SU-DHL-6 (cell line): ENCODE measurements at regions not wholly inside any gene's neighbourhood (a gene's known extent, or its start where the extent isn't known, plus 50 kb on each side); places are given as distances from the start of the nearest gene placed in this dataset.

Source experiments
- H2AFZ ChIP-seq: fragments of 200-600 bp; sonication (generic); 2 replicates; pipeline ENCODE4 v1.6.1; 2014; ENCODE audit warnings: low read depth, mild to moderate bottlenecking, moderate library complexity, mixed read lengths, antibody characterized with exemption, low read length; ENCODE audit not compliant: severe bottlenecking
- H3F3A ChIP-seq: fragments of 200-600 bp; shearing (Covaris generic); 2 replicates; pipeline ENCODE4 v1.6.0; 2016; ENCODE audit warnings: antibody characterized with exemption, mild to moderate bottlenecking; ENCODE audit not compliant: insufficient read depth
- H3K27ac ChIP-seq: fragments of 200-600 bp; sonication (generic); 2 replicates; pipeline ENCODE4 v1.5.1; 2016; ENCODE audit warnings: low read depth, mild to moderate bottlenecking, low read length, moderate library complexity, mixed read lengths
- H3K27me3 ChIP-seq: fragments of 200-600 bp; sonication (generic), shearing (Covaris generic); 2 replicates; pipeline ENCODE4 v1.6.0; 2014; ENCODE audit warnings: mild to moderate bottlenecking, low read length
- H3K36me3 ChIP-seq: fragments of 200-600 bp; sonication (generic); 2 replicates; pipeline ENCODE4 v1.6.1; 2014; ENCODE audit warnings: mild to moderate bottlenecking, low read length, mixed read lengths
- H3K4me2 ChIP-seq: fragments of 300-600, 200-600 bp; shearing (Covaris generic), sonication (generic); 2 replicates; pipeline ENCODE4 v1.6.0; 2014; ENCODE audit warnings: low read length, low read depth, mild to moderate bottlenecking; ENCODE audit not compliant: poor library complexity, severe bottlenecking
- H3K4me3 ChIP-seq: fragments of 200-600 bp; sonication (generic); 2 replicates; pipeline ENCODE4 v1.5.1; 2014; ENCODE audit warnings: antibody characterized with exemption, low read length, mild to moderate bottlenecking, mixed read lengths; ENCODE audit not compliant: insufficient read depth, poor library complexity, severe bottlenecking
- H3K79me2 ChIP-seq: fragments of 200-600 bp; sonication (generic); 2 replicates; pipeline ENCODE4 v1.6.1; 2014; ENCODE audit warnings: mild to moderate bottlenecking, low read length, moderate library complexity; ENCODE audit not compliant: insufficient read depth
- H3K9ac ChIP-seq: fragments of 200-600 bp; sonication (generic); 2 replicates; pipeline ENCODE4 v1.7.0; 2014; ENCODE audit warnings: mild to moderate bottlenecking, low read length
- H3K9me2 ChIP-seq: fragments of 200-600 bp; sonication (generic); replicated peaks from 2 replicates; pipeline ENCODE4 v1.6.1; 2014; ENCODE audit warnings: low read length; ENCODE audit not compliant: insufficient read depth
- H3K9me3 ChIP-seq: fragments of 200-600 bp; sonication (generic); 2 replicates; pipeline ENCODE4 v1.6.1; 2014; ENCODE audit warnings: low read length, mixed read lengths; ENCODE audit not compliant: insufficient read depth
- H4K20me1 ChIP-seq: fragments of 200-600 bp; sonication (generic); 2 replicates; pipeline ENCODE4 v1.6.1; 2014; ENCODE audit warnings: low read depth, mild to moderate bottlenecking, antibody characterized with exemption, low read length, moderate library complexity, mixed read lengths
- CTCF ChIP-seq: fragments of 200-600 bp; sonication (generic); IDR thresholded peaks from one replicate; pipeline ENCODE4 v1.5.1; 2017; ENCODE audit warnings: antibody characterized with exemption, mild to moderate bottlenecking, low read length, moderate library complexity; ENCODE audit not compliant: insufficient read depth, poor library complexity, severe bottlenecking
- EZH2phosphoT487 ChIP-seq: fragments of 200-600 bp; sonication (generic), shearing (Covaris generic); conservative IDR thresholded peaks from 2 replicates; pipeline ENCODE4 v1.6.1; 2018; ENCODE audit warnings: mild to moderate bottlenecking, antibody characterized with exemption, low read length, moderate library complexity, mixed read lengths

- no peak overlapping the region for H2AFZ ChIP-seq
- H3F3A ChIP-seq = no peaks in the 10 kb centered on the region
- no peaks in the 10 kb centered on the region for H3K9me3 ChIP-seq
- no peaks in the 10 kb centered on the region for H3K27me3 ChIP-seq
- no peak for TF ChIP-seq CTCF
- no peak for TF ChIP-seq EZH2phosphoT487
- H4K20me1 ChIP-seq = no peaks in the 10 kb centered on the region
- no peak overlapping the region for H3K4me2 ChIP-seq
- H3K27ac ChIP-seq = no peak overlapping the region
- H3K9ac ChIP-seq = no peak overlapping the region
- H3K4me3 ChIP-seq = no peak overlapping the region
- no peaks in the 10 kb centered on the region for H3K79me2 ChIP-seq
- H3K9me2 ChIP-seq = no peaks in the 10 kb centered on the region
- no peaks in the 10 kb centered on the region for H3K36me3 ChIP-seq
Observed at GRCh38 chr18:76588601-76589226, 93.7 kb upstream of the ZNF516 start.

- Histone ChIP-seq H3K27me3 (no peaks in the 10 kb centered on the region), H3K36me3 (no peaks in the 10 kb centered on the region), H3K27ac (no peak overlapping the region), H3K4me2 (no peak overlapping the region), H3K9ac (no peak overlapping the region), H3K4me3 (no peak overlapping the region), H3K9me2 (no peaks in the 10 kb centered on the region), H3K9me3 (no peaks in the 10 kb centered on the region), H3K79me2 (no peaks in the 10 kb centered on the region), H2AFZ (no peak overlapping the region), H3F3A (no peaks in the 10 kb centered on the region), H4K20me1 (no peaks in the 10 kb centered on the region)
- no peak for TF ChIP-seq CTCF
Observed at GRCh38 chr18:76587879-76588271, 92.8 kb upstream of the ZNF516 start.

DNA sequence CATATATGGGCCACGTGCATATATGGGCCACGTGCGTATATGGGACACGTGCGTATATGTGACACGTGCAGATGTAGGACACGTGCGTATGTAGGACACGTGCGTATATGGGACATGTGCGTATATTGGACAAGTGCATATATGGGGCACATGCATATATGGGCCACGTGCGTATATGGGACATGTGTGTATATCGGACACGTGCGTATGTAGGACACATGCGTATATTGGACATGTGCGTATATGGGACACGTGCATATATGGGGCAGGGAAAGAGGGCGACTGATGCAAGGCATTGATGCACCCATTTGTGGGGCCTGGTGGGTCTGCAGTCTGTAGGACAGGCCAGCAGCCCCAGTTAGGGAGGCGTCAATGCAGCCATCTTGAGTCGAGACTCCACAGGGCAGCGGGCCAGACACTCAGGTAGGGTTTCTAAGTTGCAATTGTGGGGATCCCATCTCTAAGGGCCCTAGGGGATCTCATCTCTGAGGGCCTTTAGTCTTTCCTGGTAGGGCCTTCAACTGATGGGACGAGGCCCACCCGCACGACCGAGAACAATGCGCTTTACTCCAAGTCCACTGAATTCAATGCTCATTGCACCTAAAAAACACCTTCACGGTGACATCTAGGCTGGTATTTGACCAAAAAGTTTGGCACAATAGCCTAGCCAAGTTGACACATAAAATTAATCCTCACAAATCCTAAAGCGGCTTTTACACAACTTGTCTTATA is 92.3 kb upstream of the ZNF516 start:
- H3F3A ChIP-seq = no peaks in the 10 kb centered on the region
- H3K4me2 ChIP-seq = no peak overlapping the region
- no peak overlapping the region for H3K9ac ChIP-seq
- H3K4me3 ChIP-seq = no peak overlapping the region
- no peaks in the 10 kb centered on the region for H3K9me2 ChIP-seq
- H3K9me3 ChIP-seq = no peaks in the 10 kb centered on the region
- TF ChIP-seq CTCF = no peak
- TF ChIP-seq EZH2phosphoT487 = no peak
- 0 out of 2 replicates have a peak, but pooled peaks cover 2% of the 10 kb centered on the region for H4K20me1 ChIP-seq
- H3K27ac ChIP-seq = no peak overlapping the region
- no peaks in the 10 kb centered on the region for H3K27me3 ChIP-seq
- no peaks in the 10 kb centered on the region for H3K36me3 ChIP-seq
- no peaks in the 10 kb centered on the region for H3K79me2 ChIP-seq
- no peak overlapping the region for H2AFZ ChIP-seq
